SK-N-SH (cell line): ENCODE measurements at regions not wholly inside any gene's neighbourhood (a gene's known extent, or its start where the extent isn't known, plus 50 kb on each side); places are given as distances from the start of the nearest gene placed in this dataset.

Experiments used
- CTCF ChIP-seq: fragments of 200-600 bp; sonication (generic); IDR thresholded peaks from 2 replicates; pipeline ENCODE4 v1.6.1; 2017; ENCODE audit warnings: antibody characterized with exemption, mild to moderate bottlenecking, moderate library complexity
- FOXM1 ChIP-seq: IDR thresholded peaks from 2 replicates; pipeline ENCODE4 v1.4.0; 2012; ENCODE audit warnings: low read depth, mild to moderate bottlenecking
- JUND ChIP-seq: IDR thresholded peaks from 2 replicates; pipeline ENCODE4 v1.4.0; 2012
- REST ChIP-seq: IDR thresholded peaks from 2 replicates; pipeline ENCODE4 v1.6.1; 2012; ENCODE audit warnings: mild to moderate bottlenecking, low read depth, low read length, moderate library complexity
- TEAD4 ChIP-seq: IDR thresholded peaks from 2 replicates; pipeline ENCODE4 v1.4.0; 2012; ENCODE audit warnings: mild to moderate bottlenecking, borderline replicate concordance; ENCODE audit not compliant: insufficient read depth

GRCh38 chr9:118583414-118583813 is 785.8 kb downstream of the BRINP1 start:
- TF ChIP-seq CTCF (no peak), FOXM1 (no peak), JUND (no peak), TEAD4 (no peak), REST (no peak)
